Breast epithelium (tissue), 3 donors: ENCODE measurements at regions not wholly inside any gene's neighbourhood (a gene's known extent, or its start where the extent isn't known, plus 50 kb on each side); places are given as distances from the start of the nearest gene placed in this dataset.

Experiments used
- POLR2A ChIP-seq: fragments of 450-650 bp; IDR thresholded peaks from one replicate; pipeline ENCODE4 v1.6.1; 2016; ENCODE audit warnings: antibody characterized with exemption, mild to moderate bottlenecking, moderate library complexity
- POLR2AphosphoS5 ChIP-seq, 3 donors: sonication (generic); formaldehyde crosslinking; IDR thresholded peaks; one replicate each; pipeline ENCODE4 v1.6.1; 2017; ENCODE audit warnings: antibody characterized with exemption in 3 of 3
- TF ChIP-seq, protein P1 (sequence below), 3 donors: fragments of 450-650 bp; IDR thresholded peaks; one replicate each; pipeline ENCODE4 v1.5.1; 2016 to 2017; ENCODE audit warnings: antibody characterized with exemption in 3 of 3, mild to moderate bottlenecking in 3 of 3, moderate library complexity in 3 of 3

DNA sequence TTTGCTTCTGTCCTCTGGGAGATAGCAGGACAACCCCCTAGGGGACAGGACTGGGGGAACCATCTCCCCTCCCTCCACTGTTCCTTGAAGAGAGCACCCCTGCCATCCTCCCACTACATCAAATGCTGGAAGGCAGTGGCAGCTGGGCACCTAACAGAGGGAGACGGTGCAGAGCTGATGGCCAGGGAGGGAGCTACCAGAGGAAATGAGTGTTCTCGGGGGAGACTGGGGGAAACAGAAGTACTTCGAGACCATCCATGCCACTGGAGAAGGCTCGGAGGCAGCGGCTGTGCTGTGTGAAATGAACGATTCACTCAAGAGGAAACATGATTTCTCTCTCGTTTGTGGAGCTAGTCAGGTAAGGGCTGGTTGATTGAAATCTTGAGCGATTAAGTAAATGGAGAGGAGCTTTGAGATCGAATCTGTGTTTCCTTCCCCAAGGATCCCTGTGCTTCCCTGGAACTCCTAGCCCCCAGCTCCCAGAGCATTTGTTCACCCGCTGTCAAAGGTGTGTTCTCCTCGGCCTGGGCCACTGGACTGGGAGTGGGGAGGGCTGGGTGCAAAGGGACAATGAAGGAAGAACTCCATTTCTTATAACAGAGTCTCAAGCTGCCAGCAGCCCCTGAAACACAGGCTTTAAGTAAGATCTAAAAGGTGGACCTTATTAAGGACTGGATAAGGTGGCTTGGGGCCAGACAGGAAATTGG is 261.3 kb upstream of the MOCS1 start:
- TF ChIP-seq POLR2A, result no peak
- TF ChIP-seq, protein P1, sequence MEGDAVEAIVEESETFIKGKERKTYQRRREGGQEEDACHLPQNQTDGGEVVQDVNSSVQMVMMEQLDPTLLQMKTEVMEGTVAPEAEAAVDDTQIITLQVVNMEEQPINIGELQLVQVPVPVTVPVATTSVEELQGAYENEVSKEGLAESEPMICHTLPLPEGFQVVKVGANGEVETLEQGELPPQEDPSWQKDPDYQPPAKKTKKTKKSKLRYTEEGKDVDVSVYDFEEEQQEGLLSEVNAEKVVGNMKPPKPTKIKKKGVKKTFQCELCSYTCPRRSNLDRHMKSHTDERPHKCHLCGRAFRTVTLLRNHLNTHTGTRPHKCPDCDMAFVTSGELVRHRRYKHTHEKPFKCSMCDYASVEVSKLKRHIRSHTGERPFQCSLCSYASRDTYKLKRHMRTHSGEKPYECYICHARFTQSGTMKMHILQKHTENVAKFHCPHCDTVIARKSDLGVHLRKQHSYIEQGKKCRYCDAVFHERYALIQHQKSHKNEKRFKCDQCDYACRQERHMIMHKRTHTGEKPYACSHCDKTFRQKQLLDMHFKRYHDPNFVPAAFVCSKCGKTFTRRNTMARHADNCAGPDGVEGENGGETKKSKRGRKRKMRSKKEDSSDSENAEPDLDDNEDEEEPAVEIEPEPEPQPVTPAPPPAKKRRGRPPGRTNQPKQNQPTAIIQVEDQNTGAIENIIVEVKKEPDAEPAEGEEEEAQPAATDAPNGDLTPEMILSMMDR (IDR thresholded peaks at IDR 0.05), result no peak
- no peak for TF ChIP-seq POLR2AphosphoS5 (IDR thresholded peaks at IDR 0.05)
